CD4-positive, alpha-beta memory T cell (primary cell): ENCODE measurements at regions not wholly inside any gene's neighbourhood (a gene's known extent, or its start where the extent isn't known, plus 50 kb on each side); places are given as distances from the start of the nearest gene placed in this dataset.

Source experiments
- CTCF ChIA-PET: fragments of 350-600 bp; sonication (Branson Sonifier 250); formaldehyde crosslinking; loops from one replicate; lab custom pipeline; 2021; ENCODE audit warnings: inconsistent platforms; ENCODE audit not compliant: partially characterized antibody; lab: Charles Lee
- POLR2A ChIA-PET: fragments of 350-600 bp; sonication (Branson Sonifier 250); formaldehyde crosslinking; loops from one replicate; lab custom pipeline; 2021; ENCODE audit not compliant: partially characterized antibody; lab: Charles Lee
- DNase-seq, 5 donors: peaks; one replicate each; pipeline versions ENCODE4 v3.0.0 to v3.0.0-alpha.2; 2020 to 2022; ENCODE audit warnings: mixed read lengths in 1 of 5
- H3K27ac ChIP-seq: one replicate; pipeline ENCODE4 v1.7.0; 2013; ENCODE audit warnings: low read depth, low read length
- H3K27me3 ChIP-seq: 2 replicates; pipeline ENCODE4 v1.7.0; 2013; ENCODE audit warnings: mild to moderate bottlenecking, low read length, moderate library complexity; ENCODE audit not compliant: insufficient read depth
- H3K36me3 ChIP-seq: 2 replicates; pipeline ENCODE4 v1.7.0; 2013; ENCODE audit warnings: mild to moderate bottlenecking, low read length, moderate library complexity; ENCODE audit not compliant: insufficient read depth
- H3K4me1 ChIP-seq: 2 replicates; pipeline ENCODE4 v1.7.0; 2013; ENCODE audit warnings: mild to moderate bottlenecking, low read length, moderate library complexity; ENCODE audit not compliant: insufficient read depth
- H3K4me3 ChIP-seq, 2 donors: one replicate each; pipeline ENCODE4 v1.7.0; 2013; ENCODE audit warnings: low read length in 2 of 2, mild to moderate bottlenecking in 1 of 2
- H3K9me3 ChIP-seq, 2 donors: one replicate each; pipeline ENCODE4 v1.7.0; 2013; ENCODE audit warnings: low read length in 2 of 2, control low read depth in 1 of 2; ENCODE audit not compliant: control insufficient read depth in 1 of 2
- H3K27ac Mint-ChIP-seq, 7 donors: one replicate each; pipeline ENCODE4 v1.8.0; 2020 to 2021; ENCODE audit warnings: mixed read lengths in 7 of 7, mild to moderate bottlenecking in 6 of 7, inconsistent platforms in 3 of 7, moderate library complexity in 3 of 7
- H3K27me3 Mint-ChIP-seq, 2 donors: one replicate each; pipeline ENCODE4 v1.8.0; 2020 to 2021; ENCODE audit warnings: mixed read lengths in 2 of 2
- H3K36me3 Mint-ChIP-seq, 2 donors: one replicate each; pipeline ENCODE4 v1.8.0; 2020 to 2021; ENCODE audit warnings: mixed read lengths in 2 of 2, inconsistent platforms in 1 of 2, mild to moderate bottlenecking in 1 of 2
- H3K4me1 Mint-ChIP-seq, 4 donors: one replicate each; pipeline ENCODE4 v1.8.0; 2020 to 2021; ENCODE audit warnings: mixed read lengths in 4 of 4, mild to moderate bottlenecking in 1 of 4
- H3K4me3 Mint-ChIP-seq, 8 donors: one replicate each; pipeline ENCODE4 v1.8.0; 2020 to 2021; ENCODE audit warnings: mixed read lengths in 8 of 8, mild to moderate bottlenecking in 7 of 8, moderate library complexity in 6 of 8, inconsistent platforms in 3 of 8
- H3K9me3 Mint-ChIP-seq, 8 donors: one replicate each; pipeline ENCODE4 v1.8.0; 2020 to 2021; ENCODE audit warnings: mixed read lengths in 8 of 8, mild to moderate bottlenecking in 5 of 8, inconsistent platforms in 3 of 8, moderate library complexity in 1 of 8
- intact Hi-C: fragments of 100-400 bp; cut with micrococcal nuclease; formaldehyde crosslinking; loops from one replicate; pipeline ENCODE4 v1.15.1; 2023

GRCh38 chr12:83769151-83769550 is 1082.4 kb downstream of the TMTC2 start:
- no peak overlapping the region for H3K27ac Mint-ChIP-seq

DNA sequence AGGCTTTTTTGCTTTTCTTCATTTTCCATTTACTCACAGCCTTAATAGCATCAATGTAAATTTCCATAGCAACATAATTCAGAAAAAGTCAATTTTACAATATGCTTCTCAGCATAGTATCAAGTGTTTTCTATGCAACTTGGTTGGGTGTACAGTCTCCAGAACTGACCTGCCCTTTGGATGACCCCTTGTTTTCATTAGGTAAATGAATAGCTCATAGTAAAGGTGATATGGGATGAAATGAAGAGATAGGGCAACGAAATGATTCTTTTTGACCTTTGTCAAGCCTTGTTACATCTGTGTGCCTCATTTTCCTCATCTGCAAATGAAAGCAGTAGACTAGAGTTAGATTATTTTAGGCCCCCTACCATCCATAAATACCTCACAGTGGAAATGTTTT is 1081.0 kb downstream of the TMTC2 start:
- POLR2A ChIA-PET = no interaction called here
- Histone ChIP-seq H3K27ac (no peak overlapping the region), H3K36me3 (no peaks in the 10 kb centered on the region)

More at GRCh38 chr12:83769151-83769550, 1082.4 kb downstream of the TMTC2 start:
- H3K36me3 ChIP-seq = no peaks in the 10 kb centered on the region
- H3K27ac ChIP-seq = no peak overlapping the region
- H3K4me1 ChIP-seq = no peaks in the 10 kb centered on the region
- H3K27me3 ChIP-seq = no peaks in the 10 kb centered on the region
- Mint-ChIP-seq H3K9me3 (peaks cover 3 to 23% (median 15%) of the 10 kb centered on the region in 8 donors), H3K4me1 (no peaks in the 10 kb centered on the region), H3K27me3 (peaks cover 0 to 1% of the 10 kb centered on the region in 2 donors), H3K4me3 (no peak overlapping the region), H3K36me3 (no peaks in the 10 kb centered on the region)
- H3K9me3 ChIP-seq = peaks cover 0 to 5% of the 10 kb centered on the region in 2 donors
- no peak overlapping the region for H3K4me3 ChIP-seq
- intact Hi-C loops = no loop called here
- ChIA-PET POLR2A (no interaction called here), CTCF (no interaction called here)
- no peak for DNase-seq

GRCh38 chr12:83763425-83763824 is 1076.7 kb downstream of the TMTC2 start:
- Mint-ChIP-seq H3K27ac (no peak overlapping the region), H3K36me3 (no peaks in the 10 kb centered on the region), H3K4me1 (no peaks in the 10 kb centered on the region), H3K27me3 (peaks cover 0 to under 1% of the 10 kb centered on the region in 2 donors), H3K4me3 (no peak overlapping the region), H3K9me3 (peaks cover 0 to 4% (median 0%) of the 10 kb centered on the region in 8 donors)
- intact Hi-C loops = no loop called here
- DNase-seq = no peak
- ChIA-PET CTCF (no interaction called here), POLR2A (no interaction called here)
- Histone ChIP-seq H3K4me3 (no peak overlapping the region), H3K9me3 (no peaks in the 10 kb centered on the region), H3K27me3 (no peaks in the 10 kb centered on the region), H3K36me3 (no peaks in the 10 kb centered on the region), H3K27ac (no peak overlapping the region), H3K4me1 (no peaks in the 10 kb centered on the region)

More for the DNA sequence above, 1081.0 kb downstream of the TMTC2 start:
- CTCF ChIA-PET = no interaction called here
- Histone ChIP-seq H3K4me1 (no peaks in the 10 kb centered on the region), H3K27me3 (no peaks in the 10 kb centered on the region), H3K4me3 (no peak overlapping the region), H3K9me3 (peaks cover 0 to 5% of the 10 kb centered on the region in 2 donors)
- peaks cover 0 to 1% of the 10 kb centered on the region in 2 donors for H3K27me3 Mint-ChIP-seq
- intact Hi-C loops = no loop called here
- no peaks in the 10 kb centered on the region for H3K4me1 Mint-ChIP-seq
- H3K9me3 Mint-ChIP-seq = peaks cover 2 to 13% (median 6%) of the 10 kb centered on the region in 8 donors
- no peaks in the 10 kb centered on the region for H3K36me3 Mint-ChIP-seq
- DNase-seq = no peak
- no peak overlapping the region for H3K27ac Mint-ChIP-seq
- no peak overlapping the region for H3K4me3 Mint-ChIP-seq

- intact Hi-C loops = no loop called here
- H3K36me3 Mint-ChIP-seq = no peaks in the 10 kb centered on the region
- CTCF ChIA-PET = no interaction called here
- no peaks in the 10 kb centered on the region for H3K4me1 ChIP-seq
- no peak overlapping the region for H3K27ac Mint-ChIP-seq
- H3K27me3 ChIP-seq = no peaks in the 10 kb centered on the region
- no peak overlapping the region for H3K4me3 ChIP-seq
- H3K27ac ChIP-seq = no peak overlapping the region
- POLR2A ChIA-PET = no interaction called here
- peaks cover 0 to 5% (median 0%) of the 10 kb centered on the region in 8 donors for H3K9me3 Mint-ChIP-seq
- no peak overlapping the region for H3K4me3 Mint-ChIP-seq
- H3K27me3 Mint-ChIP-seq = peaks cover 0 to 1% of the 10 kb centered on the region in 2 donors
- H3K4me1 Mint-ChIP-seq = no peaks in the 10 kb centered on the region
- no peaks in the 10 kb centered on the region for H3K9me3 ChIP-seq
- no peaks in the 10 kb centered on the region for H3K36me3 ChIP-seq
- no peak for DNase-seq
These were observed 1073.2 kb downstream of the TMTC2 start for GRCh38 chr12:83759906-83760305.

GRCh38 chr12:83758888-83759631 is 1072.4 kb downstream of the TMTC2 start:
- Mint-ChIP-seq H3K27me3 (peaks cover 0 to 1% of the 10 kb centered on the region in 2 donors), H3K4me3 (no peak overlapping the region), H3K4me1 (no peaks in the 10 kb centered on the region), H3K27ac (no peak overlapping the region), H3K36me3 (no peaks in the 10 kb centered on the region), H3K9me3 (peaks cover 0 to 4% (median 0%) of the 10 kb centered on the region in 8 donors)
- Histone ChIP-seq H3K27me3 (no peaks in the 10 kb centered on the region), H3K27ac (no peak overlapping the region), H3K4me3 (no peak overlapping the region), H3K4me1 (no peaks in the 10 kb centered on the region), H3K36me3 (no peaks in the 10 kb centered on the region), H3K9me3 (no peaks in the 10 kb centered on the region)
- intact Hi-C loops = no loop called here
- CTCF ChIA-PET = no interaction called here
- POLR2A ChIA-PET = no interaction called here
- DNase-seq = no peak

DNA sequence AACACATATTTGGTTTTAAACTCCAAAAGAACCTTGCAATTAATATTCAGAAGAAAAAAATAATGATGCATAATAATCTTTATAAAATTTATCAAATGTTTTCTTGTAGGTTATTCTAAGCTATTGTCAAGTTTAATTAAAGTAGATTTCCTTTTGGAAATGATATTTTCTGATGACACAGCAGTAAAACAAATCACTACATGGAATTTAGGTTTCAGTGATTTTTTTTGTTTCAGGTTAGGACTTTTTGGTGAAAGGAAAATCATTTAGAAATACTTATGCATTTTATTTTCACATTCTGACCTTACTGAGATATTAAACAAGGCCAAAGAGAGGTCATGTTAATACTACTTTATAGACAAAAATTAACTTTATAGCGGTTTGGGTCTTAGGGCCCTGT is 1067.2 kb downstream of the TMTC2 start:
- Mint-ChIP-seq H3K36me3 (no peaks in the 10 kb centered on the region), H3K9me3 (peaks cover 0 to 3% (median 0%) of the 10 kb centered on the region in 8 donors), H3K27me3 (peaks cover 0 to 1% of the 10 kb centered on the region in 2 donors), H3K27ac (no peak overlapping the region), H3K4me1 (no peaks in the 10 kb centered on the region), H3K4me3 (no peak overlapping the region)
- H3K27me3 ChIP-seq = no peaks in the 10 kb centered on the region
- H3K27ac ChIP-seq = no peak overlapping the region
- intact Hi-C loops = no loop called here
- CTCF ChIA-PET = no interaction called here
- no peaks in the 10 kb centered on the region for H3K9me3 ChIP-seq
- no peaks in the 10 kb centered on the region for H3K36me3 ChIP-seq
- no peak for DNase-seq
- H3K4me1 ChIP-seq = no peaks in the 10 kb centered on the region
- H3K4me3 ChIP-seq = no peak overlapping the region
- POLR2A ChIA-PET = no interaction called here

DNA sequence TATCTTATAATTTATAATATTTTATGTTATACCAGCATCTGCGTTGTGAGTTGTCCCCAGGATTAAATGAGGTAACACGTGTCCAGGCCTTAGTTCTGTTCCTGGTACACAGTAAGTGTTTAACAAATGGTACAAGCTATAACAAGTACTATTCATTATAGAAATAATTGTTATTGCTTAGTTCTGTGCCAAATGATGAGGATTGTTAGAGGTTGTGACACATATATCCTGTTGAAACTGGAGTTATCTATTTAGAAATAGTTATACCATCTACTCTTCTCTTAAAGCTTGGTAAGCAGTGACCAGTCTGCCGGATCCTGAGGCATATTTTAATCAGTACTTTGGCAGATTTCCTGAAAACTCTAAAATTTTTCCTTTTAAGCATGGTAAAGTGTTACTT is 1066.5 kb downstream of the TMTC2 start:
- no peaks in the 10 kb centered on the region for H3K27me3 Mint-ChIP-seq
- Histone ChIP-seq H3K27ac (no peak overlapping the region), H3K36me3 (no peaks in the 10 kb centered on the region), H3K4me1 (no peaks in the 10 kb centered on the region), H3K9me3 (no peaks in the 10 kb centered on the region), H3K27me3 (no peaks in the 10 kb centered on the region), H3K4me3 (no peak overlapping the region)
- H3K4me1 Mint-ChIP-seq = no peaks in the 10 kb centered on the region
- peaks cover 0 to 3% (median 0%) of the 10 kb centered on the region in 8 donors for H3K9me3 Mint-ChIP-seq
- CTCF ChIA-PET = no interaction called here
- H3K36me3 Mint-ChIP-seq = no peaks in the 10 kb centered on the region
- POLR2A ChIA-PET = no interaction called here
- no peak overlapping the region for H3K27ac Mint-ChIP-seq
- intact Hi-C loops = no loop called here
- H3K4me3 Mint-ChIP-seq = no peak overlapping the region
- no peak for DNase-seq
